Body of pancreas (tissue), 4 donors: ENCODE measurements at regions not wholly inside any gene's neighbourhood (a gene's known extent, or its start where the extent isn't known, plus 50 kb on each side); places are given as distances from the start of the nearest gene placed in this dataset.

Source experiments
- CTCF ChIP-seq, 7 experiments: fragments of 450-650 bp in 4 of 7; fragments of 200-600 bp in 3 of 7; sonication (generic) in 3 of 7; IDR thresholded peaks; one replicate each; pipeline ENCODE4 v1.5.1; 2016 to 2019; ENCODE audit warnings: antibody characterized with exemption in 7 of 7
- POLR2A ChIP-seq, 3 donors: fragments of 450-650 bp; IDR thresholded peaks; one replicate each; pipeline ENCODE4 v1.6.1; 2016; ENCODE audit warnings: antibody characterized with exemption in 3 of 3, mild to moderate bottlenecking in 2 of 3

GRCh38 chr12:124685689-124686369, 118.4 kb upstream of the NCOR2 start:
- TF ChIP-seq CTCF (IDR thresholded peaks at IDR 0.05) (no peak), POLR2A (IDR thresholded peaks at IDR 0.05) (no peak)
